CD14-positive monocyte (primary cell): ENCODE measurements at regions not wholly inside any gene's neighbourhood (a gene's known extent, or its start where the extent isn't known, plus 50 kb on each side); places are given as distances from the start of the nearest gene placed in this dataset.

Experiments
- DNase-seq, 3 donors: peaks; one replicate each; pipeline ENCODE4 v3.0.0-alpha.2; 2011 to 2022
- H2AFZ ChIP-seq: 2 replicates; pipeline ENCODE4 v1.6.0; 2012; ENCODE audit warnings: mild to moderate bottlenecking, low read depth, low read length, inconsistent platforms; ENCODE audit not compliant: insufficient read depth, poor library complexity, severe bottlenecking
- H3K27ac ChIP-seq, 2 donors: 1 replicate in 1 of 2; 2 replicates in 1 of 2; pipeline ENCODE4 v1.5.1; 2012 to 2013; ENCODE audit warnings: low read length in 2 of 2, control low read depth in 1 of 2, inconsistent platforms in 1 of 2, low read depth in 1 of 2, mild to moderate bottlenecking in 1 of 2
- H3K27me3 ChIP-seq, 2 donors: one replicate each; pipeline versions ENCODE4 v1.6.0 to v1.6.1; 2011 to 2013; ENCODE audit warnings: low read length in 2 of 2; ENCODE audit not compliant: control insufficient read depth in 2 of 2, insufficient read depth in 2 of 2
- H3K36me3 ChIP-seq, 2 donors: replicated peaks in 1 of 2; 1 replicate in 1 of 2; 2 replicates in 1 of 2; pipeline versions ENCODE4 v1.5.1 to v1.6.1; 2012 to 2013; ENCODE audit warnings: low read length in 2 of 2, control low read depth in 1 of 2, inconsistent platforms in 1 of 2, mild to moderate bottlenecking in 1 of 2; ENCODE audit not compliant: insufficient read depth in 2 of 2, control insufficient read depth in 1 of 2
- H3K4me1 ChIP-seq, 2 donors: 1 replicate in 1 of 2; 2 replicates in 1 of 2; pipeline versions ENCODE4 v1.5.1 to v1.6.1; 2012 to 2013; ENCODE audit warnings: low read length in 2 of 2, control low read depth in 1 of 2, inconsistent platforms in 1 of 2, mild to moderate bottlenecking in 1 of 2, moderate library complexity in 1 of 2; ENCODE audit not compliant: insufficient read depth in 2 of 2, control insufficient read depth in 1 of 2
- H3K4me2 ChIP-seq: replicated peaks from 2 replicates; pipeline ENCODE3; 2012; ENCODE audit warnings: low read length, moderate library complexity, mild to moderate bottlenecking; ENCODE audit not compliant: poor library complexity, severe bottlenecking; ENCODE audit errors: extremely low read depth
- H3K4me3 ChIP-seq, 3 experiments: fragments of 200-600 bp in 1 of 3; sonication (generic) in 1 of 3; replicated peaks in 1 of 3; 1 replicate in 2 of 3; 2 replicates in 1 of 3; pipeline ENCODE4 v1.5.1; 2011 to 2013; ENCODE audit warnings: low read length in 3 of 3, mild to moderate bottlenecking in 3 of 3, control low read depth in 2 of 3, low read depth in 2 of 3, inconsistent platforms in 1 of 3, moderate library complexity in 1 of 3
- H3K79me2 ChIP-seq: 2 replicates; pipeline ENCODE4 v1.6.0; 2012; ENCODE audit warnings: mild to moderate bottlenecking, control low read depth, inconsistent platforms, low read length, moderate library complexity; ENCODE audit not compliant: insufficient read depth
- H3K9ac ChIP-seq: 2 replicates; pipeline ENCODE4 v1.6.0; 2017; ENCODE audit warnings: low read length, mild to moderate bottlenecking; ENCODE audit not compliant: insufficient read depth, poor library complexity, severe bottlenecking
- H3K9me3 ChIP-seq, 2 donors: replicated peaks in 1 of 2; 1 replicate in 1 of 2; 2 replicates in 1 of 2; pipeline versions ENCODE4 v1.5.1 to v1.6.1; 2012 to 2013; ENCODE audit warnings: low read length in 2 of 2, control low read depth in 1 of 2; ENCODE audit not compliant: control insufficient read depth in 1 of 2, insufficient read depth in 1 of 2
- H4K20me1 ChIP-seq: 2 replicates; pipeline ENCODE4 v1.6.0; 2012; ENCODE audit warnings: mild to moderate bottlenecking, low read length, control low read depth, moderate library complexity; ENCODE audit not compliant: insufficient read depth
- H3K27ac Mint-ChIP-seq, 7 donors: one replicate each; pipeline ENCODE4 v1.8.0; 2020; ENCODE audit warnings: mild to moderate bottlenecking in 7 of 7, mixed read lengths in 7 of 7, moderate library complexity in 6 of 7, inconsistent platforms in 2 of 7
- H3K27me3 Mint-ChIP-seq, 3 donors: one replicate each; pipeline ENCODE4 v1.8.0; 2021 to 2022; ENCODE audit warnings: low read depth in 3 of 3, mild to moderate bottlenecking in 3 of 3, mixed read lengths in 3 of 3, moderate library complexity in 3 of 3, inconsistent platforms in 1 of 3
- H3K36me3 Mint-ChIP-seq, 2 donors: one replicate each; pipeline ENCODE4 v1.8.0; 2020; ENCODE audit warnings: mixed read lengths in 2 of 2, inconsistent platforms in 1 of 2, mild to moderate bottlenecking in 1 of 2
- H3K4me1 Mint-ChIP-seq: one replicate; pipeline ENCODE4 v1.8.0; 2020; ENCODE audit warnings: mild to moderate bottlenecking, mixed read lengths
- H3K4me3 Mint-ChIP-seq, 2 donors: one replicate each; pipeline ENCODE4 v1.8.0; 2020; ENCODE audit warnings: mild to moderate bottlenecking in 2 of 2, mixed read lengths in 2 of 2, moderate library complexity in 1 of 2
- H3K9me3 Mint-ChIP-seq, 7 donors: one replicate each; pipeline ENCODE4 v1.8.0; 2020 to 2022; ENCODE audit warnings: mixed read lengths in 7 of 7, mild to moderate bottlenecking in 6 of 7, moderate library complexity in 6 of 7, inconsistent platforms in 2 of 7
- CTCF ChIP-seq: fragments of 200-600 bp; IDR thresholded peaks from one replicate; pipeline ENCODE4 v1.8.0; 2022; ENCODE audit warnings: antibody characterized with exemption, mild to moderate bottlenecking
- WGBS: methylation state at CpG from one replicate; pipeline ENCODE4 v1.1.5; 2013; ENCODE audit warnings: missing lambda C conversion rate; ENCODE audit not compliant: insufficient coverage; 5-methylcytosine and 5-hydroxymethylcytosine counted together
- intact Hi-C, 2 donors: fragments of 100-400 bp; cut with micrococcal nuclease; formaldehyde crosslinking; loops; one replicate each; pipeline versions ENCODE4 v1.15.0 to v1.15.1; 2023

GRCh38 chr15:31586841-31587240, 260.2 kb downstream of the KLF13 start:
- no peak overlapping the region for H2AFZ ChIP-seq
- H3K27me3 Mint-ChIP-seq = no peaks in the 10 kb centered on the region
- no peak for TF ChIP-seq CTCF
- H3K4me3 ChIP-seq = no peak overlapping the region
- H3K27ac ChIP-seq = no peak overlapping the region
- 93% methylated on average over 4 of the region's 4 CpGs for WGBS
- no peaks in the 10 kb centered on the region for H3K27me3 ChIP-seq
- H3K4me2 ChIP-seq = no peak overlapping the region
- no peaks in the 10 kb centered on the region for H3K36me3 Mint-ChIP-seq
- intact Hi-C loops = no loop called here
- no peak overlapping the region for H3K9ac ChIP-seq
- H3K9me3 ChIP-seq = no peaks in the 10 kb centered on the region
- DNase-seq = no peak
- H3K9me3 Mint-ChIP-seq = peaks cover 0 to 9% (median 3%) of the 10 kb centered on the region in 7 donors
- H3K36me3 ChIP-seq = no peaks in the 10 kb centered on the region
- no peaks in the 10 kb centered on the region for H3K79me2 ChIP-seq
- H3K27ac Mint-ChIP-seq = no peak overlapping the region
- H3K4me1 ChIP-seq = peaks cover 0 to 4% of the 10 kb centered on the region in 2 donors
- peaks cover 8% of the 10 kb centered on the region for H3K4me1 Mint-ChIP-seq
- no peaks in the 10 kb centered on the region for H4K20me1 ChIP-seq
- H3K4me3 Mint-ChIP-seq = no peak overlapping the region

- no peak for TF ChIP-seq CTCF
- Histone ChIP-seq H2AFZ (no peak overlapping the region), H3K36me3 (no peaks in the 10 kb centered on the region), H3K4me2 (no peak overlapping the region), H4K20me1 (no peaks in the 10 kb centered on the region), H3K9ac (no peak overlapping the region), H3K79me2 (no peaks in the 10 kb centered on the region), H3K9me3 (no peaks in the 10 kb centered on the region), H3K4me3 (no peak overlapping the region), H3K27ac (no peak overlapping the region), H3K4me1 (peaks cover 0 to 4% of the 10 kb centered on the region in 2 donors), H3K27me3 (no peaks in the 10 kb centered on the region)
- DNase-seq = no peak
- intact Hi-C loops = no loop called here
- Mint-ChIP-seq H3K27me3 (no peaks in the 10 kb centered on the region), H3K9me3 (peaks cover 0 to 8% (median 3%) of the 10 kb centered on the region in 7 donors), H3K27ac (no peak overlapping the region), H3K4me3 (no peak overlapping the region), H3K36me3 (no peaks in the 10 kb centered on the region), H3K4me1 (peaks cover 7% of the 10 kb centered on the region)
- 95% methylated on average over 4 of the region's 4 CpGs for WGBS
Measured at GRCh38 chr15:31587583-31587982, 260.9 kb downstream of the KLF13 start.
